ENCODE measurements at regions not wholly inside any gene's neighbourhood (a gene's known extent, or its start where the extent isn't known, plus 50 kb on each side); places are given as distances from the start of the nearest gene placed in this dataset.

DNA sequence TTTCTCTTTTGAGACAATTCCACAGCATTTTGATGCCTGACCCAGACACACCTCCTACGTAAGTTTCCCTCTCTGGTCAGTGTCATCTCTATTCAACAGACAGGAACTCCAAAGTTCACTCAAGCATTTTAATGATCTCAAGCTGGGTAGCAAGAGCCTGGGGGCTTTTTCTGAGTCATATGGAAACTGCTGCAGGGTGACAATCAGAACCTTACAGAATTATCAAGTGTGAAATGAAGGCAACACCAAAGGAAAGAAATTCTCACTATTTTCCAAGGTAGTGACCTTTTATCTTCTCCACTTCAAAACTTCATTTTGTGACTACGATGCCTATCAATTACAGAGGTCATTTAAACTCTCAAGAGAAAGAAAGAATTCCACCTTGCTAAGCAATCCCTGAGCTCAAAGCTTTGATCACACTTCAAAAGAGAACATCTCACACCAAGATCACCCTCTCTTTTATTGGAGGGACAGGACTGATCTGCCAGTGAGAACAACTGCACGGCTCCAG is 229.0 kb upstream of the ZC3H12C start:
- no peak for DNase-seq (ENCODE audit: low spot score)

DNA sequence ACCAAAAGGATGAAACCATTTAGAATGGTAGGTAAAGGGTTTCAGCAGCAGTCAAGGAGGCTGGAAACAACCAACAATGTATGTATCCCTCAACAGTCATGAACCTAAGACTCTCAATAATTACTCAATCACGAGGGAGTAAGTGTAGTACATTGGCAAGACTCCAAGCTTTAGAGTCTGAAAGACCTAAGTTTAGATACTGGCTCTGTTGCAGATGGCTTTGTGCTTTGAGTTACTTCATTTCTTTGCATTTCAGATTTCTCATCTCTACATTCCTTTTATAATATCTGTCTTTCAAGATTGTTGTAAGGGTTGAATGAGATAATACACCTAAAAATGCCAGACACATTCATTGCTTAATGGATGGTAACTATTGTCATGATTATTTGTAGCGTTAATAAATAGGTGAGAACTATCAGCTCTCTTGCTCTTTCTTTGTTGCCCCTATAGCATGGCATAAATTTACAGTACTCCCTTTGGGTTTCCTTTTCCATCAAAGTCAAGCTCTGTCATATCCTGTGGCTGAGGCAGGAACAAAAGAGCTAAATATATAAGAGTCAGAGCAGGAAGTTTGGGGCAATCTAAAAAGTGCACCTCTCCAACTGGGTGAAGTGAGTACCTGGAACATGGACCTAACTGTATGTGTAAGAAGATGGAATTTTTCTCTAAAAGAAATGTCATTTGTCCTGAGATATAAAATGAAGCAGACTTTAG is 228.2 kb upstream of the ZC3H12C start:
- DNase-seq (ENCODE audit: low spot score), result no peak

DNA sequence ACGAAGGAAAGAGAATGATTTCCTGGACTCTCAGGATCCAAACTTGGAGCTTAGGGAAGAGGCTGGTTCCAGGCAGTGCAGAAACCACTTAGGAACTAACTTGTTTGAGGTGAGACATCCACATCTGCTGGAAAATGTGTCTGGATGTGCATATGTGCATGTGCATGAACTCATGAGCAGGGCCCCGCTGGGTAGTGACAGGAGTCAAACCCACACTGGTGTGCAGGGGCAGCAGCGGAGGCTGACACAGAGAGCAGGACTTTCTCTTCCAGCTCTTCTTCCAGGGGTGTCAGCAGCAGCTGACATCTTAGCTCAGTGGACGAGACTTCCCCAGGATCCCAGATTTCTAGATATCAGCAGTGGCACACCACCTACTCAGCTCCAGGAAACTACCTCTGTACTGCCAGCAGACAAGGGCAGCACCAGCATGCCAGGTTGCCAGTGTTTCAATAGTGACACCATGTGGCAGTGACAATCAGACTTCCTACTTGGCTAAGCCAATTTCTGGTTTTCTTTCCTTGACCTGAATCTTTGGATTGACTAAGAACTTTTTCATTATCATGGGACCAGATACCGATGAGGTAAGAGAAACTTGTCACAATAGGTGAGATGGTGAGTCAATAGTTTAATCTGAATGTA is 227.5 kb upstream of the ZC3H12C start:
- DNase-seq (ENCODE audit: low spot score), result no peak

DNA sequence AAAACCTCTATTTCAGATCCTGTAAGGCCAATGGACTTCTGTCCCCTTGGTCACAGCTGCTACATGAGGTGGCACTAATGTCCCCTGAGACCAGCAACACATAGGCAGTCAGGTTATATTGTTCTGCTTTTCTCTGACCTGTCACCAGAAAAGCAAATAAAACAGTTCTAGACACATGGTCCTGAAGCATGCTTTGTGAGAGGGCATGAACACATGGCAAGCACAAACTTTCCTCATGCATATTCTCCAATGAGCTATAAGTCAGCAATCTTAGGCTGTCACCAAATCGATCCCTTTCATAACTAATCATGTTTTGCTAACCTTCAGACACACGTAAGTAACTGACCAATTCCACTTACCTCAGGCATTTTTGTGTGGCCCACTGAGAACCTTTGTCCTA is 225.4 kb upstream of the ZC3H12C start:
- DNase-seq (ENCODE audit: low spot score), result no peak

DNA sequence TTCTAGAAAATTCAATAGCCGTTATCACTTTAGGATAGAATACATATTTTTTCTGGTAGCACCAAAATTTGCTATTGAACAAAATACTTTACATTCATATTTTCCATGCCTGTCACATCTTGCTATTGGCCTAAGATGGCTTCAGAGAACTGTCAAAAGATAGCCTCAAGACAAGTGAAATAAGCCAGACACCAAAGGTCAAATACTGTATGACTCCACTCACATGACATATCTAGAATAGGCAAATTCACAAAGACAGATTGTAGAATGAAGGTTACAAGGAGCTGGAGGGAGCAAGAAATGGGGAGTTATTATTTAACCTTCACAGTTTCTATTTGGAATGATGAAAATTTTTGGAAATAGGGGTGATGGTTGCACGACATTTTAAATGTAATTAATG is 223.7 kb upstream of the ZC3H12C start:
- no peak for DNase-seq (ENCODE audit: low spot score)

DNA sequence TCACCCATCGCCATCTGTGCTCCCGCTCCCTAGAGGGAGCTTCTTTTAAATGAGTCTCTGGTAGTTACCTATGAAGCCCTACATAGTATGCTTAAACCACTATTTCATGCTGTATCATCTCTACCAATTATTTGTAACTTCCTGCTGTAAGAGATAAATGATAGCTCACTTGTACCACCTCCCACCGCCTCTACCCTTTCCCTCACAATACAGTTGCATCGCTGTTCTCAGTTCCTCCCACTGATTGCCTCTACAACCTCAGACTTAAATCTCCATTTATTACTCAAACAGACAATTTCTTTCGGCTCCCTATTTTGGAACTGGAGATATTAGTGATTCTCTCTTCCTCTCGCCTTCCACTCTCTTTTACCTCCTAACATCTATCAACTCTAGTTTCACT is 222.9 kb upstream of the ZC3H12C start:
- DNase-seq (ENCODE audit: low spot score), result no peak

DNA sequence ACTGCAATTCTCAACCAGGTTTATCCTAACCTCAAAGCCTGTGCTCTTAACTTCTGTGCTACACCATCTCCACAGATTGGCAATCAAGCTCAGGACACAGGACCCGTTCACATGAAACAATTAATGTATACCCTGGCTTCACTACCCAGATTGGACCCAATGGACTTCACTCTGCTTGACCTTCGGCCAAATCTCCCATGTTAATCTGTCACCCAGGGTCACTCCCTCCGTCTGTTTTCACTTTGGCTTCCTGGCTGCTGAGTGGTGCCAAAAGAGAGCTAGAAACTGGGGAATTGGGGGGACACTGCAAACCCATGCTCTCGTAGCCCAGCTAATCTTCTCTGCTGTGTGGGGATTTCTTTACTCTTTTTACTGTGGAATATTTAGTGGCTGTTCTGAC is 216.1 kb upstream of the ZC3H12C start:
- no peak for DNase-seq (ENCODE audit: low spot score)

DNA sequence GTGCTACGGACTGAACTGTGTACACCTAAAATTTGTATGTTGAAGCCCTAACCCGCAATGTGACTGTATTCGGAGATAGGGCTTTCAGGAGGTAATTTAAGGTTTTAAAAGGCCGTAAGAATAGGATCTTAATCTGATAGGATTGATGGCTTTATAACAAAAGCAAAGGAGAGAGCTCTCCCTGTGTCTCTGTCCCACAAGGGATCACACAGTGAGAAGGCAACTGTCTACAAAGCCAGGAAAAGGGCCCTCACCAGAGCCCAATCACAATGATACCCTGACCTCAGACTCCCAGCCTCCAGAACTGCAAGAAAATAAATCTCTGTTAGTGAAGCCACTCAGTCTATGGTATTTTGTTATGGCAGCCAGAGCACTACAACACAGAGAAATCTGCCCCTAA is 208.7 kb upstream of the ZC3H12C start:
- no peak for DNase-seq (ENCODE audit: low spot score)

DNA sequence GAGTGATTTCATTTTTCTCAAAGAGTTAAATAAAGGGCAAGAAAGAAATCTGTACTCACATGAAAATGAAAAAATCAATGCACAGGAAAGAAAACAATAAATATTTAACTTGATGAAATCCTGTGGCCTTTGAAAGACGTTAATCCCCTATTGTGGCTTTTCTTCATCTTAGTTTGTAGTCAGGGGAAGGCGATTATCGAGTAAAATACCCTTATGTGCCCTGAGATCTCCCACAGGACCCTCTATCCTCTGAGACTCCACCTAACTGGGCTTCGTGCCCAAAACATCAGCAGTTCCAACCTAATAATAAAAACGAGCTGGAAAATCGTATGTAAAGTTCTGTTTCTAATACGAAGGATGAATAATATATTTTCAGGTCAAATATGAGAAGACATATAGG is 208.2 kb upstream of the ZC3H12C start:
- no peak for DNase-seq (ENCODE audit: low spot score)

DNA sequence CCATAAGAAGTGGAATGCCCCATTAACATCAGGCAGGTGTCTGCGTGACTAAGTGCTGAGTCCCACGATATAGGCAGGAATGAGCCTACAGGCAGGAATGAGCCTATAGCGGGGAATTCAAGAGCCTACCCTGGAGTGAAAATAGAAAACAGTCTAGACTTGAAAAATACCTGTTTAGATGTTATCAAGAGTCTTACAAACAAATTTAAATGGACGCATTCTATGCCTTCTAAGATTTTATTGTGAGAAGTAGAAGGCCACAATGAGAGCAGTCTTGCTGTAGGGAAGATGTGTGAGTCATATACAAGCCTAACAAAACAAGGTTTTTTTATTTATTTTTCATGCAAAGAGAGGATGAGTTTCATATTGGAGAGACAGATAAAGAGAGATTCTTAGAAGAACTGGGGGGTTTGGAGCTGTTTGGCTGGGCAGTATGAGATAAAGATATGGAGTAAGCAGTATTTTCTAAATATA is 200.8 kb upstream of the ZC3H12C start:
- DNase-seq (ENCODE audit: low spot score), result no peak

DNA sequence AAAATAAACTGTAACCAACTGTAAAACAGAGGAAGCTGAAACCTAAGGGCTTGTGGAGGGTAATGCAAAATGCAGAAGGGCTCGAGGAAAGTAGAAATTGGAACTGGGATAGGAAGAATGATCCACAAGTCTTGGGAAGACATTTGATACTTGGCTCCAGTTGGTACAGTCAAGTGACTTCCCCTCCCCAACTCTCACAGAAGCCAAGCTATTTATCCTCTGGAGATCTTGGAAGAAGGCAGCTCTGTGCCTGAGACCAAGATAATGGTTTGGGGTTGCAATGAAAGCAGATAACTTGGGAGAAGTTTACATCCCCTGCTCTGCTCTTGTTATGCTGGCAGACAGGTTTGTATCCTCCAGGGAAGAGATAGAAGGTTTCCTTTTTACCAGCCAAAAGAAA is 198.9 kb upstream of the ZC3H12C start:
- DNase-seq (ENCODE audit: low spot score), result no peak

DNA sequence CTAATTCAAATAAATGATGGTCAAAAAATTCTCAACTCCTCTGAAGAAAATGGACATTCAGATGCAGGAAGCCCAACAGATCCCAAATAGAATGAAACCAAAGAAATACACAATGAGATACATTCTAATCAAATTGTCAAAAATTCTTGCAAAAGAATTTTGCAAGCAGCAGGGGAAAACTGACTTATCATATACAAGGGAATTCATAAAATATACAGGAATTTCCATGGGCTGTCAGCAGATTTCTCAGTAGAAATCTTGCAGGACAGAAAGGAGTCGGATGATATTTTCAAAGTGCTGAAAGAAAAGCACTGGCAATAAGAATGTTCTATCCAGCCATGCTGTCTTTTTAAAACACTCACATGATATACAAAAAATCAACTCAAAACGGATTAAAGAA is 194.6 kb upstream of the ZC3H12C start:
- no peak for DNase-seq (ENCODE audit: low spot score)

DNA sequence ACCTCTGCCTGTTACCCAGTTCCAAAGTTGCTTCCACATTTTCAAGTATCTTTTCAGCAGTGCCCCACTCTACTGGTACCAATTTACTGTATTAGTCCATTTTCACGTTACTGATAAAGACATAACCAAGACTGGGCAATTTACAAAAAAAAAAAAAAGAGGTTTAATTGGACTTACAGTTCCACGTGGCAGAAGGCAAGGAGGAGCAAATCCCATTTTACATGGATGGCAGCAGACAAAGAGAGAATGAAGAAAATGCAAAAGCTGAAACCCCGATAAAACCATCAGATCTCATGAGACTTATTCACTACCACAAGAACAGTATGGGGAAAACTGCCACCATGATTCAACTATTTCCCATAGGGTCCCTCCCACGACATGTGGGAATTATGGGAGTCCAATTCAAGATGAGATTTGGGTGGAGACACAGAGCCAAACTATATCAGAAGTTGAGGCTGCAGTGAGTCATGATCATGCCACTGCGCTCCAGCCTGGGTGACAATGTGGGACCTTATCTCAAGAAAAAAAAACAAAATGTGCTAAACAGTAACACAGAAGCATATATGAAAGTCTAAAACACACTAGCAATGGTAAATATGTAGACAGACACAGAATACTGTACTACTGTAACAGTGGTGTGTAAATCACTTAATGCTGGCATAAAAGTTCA is 190.3 kb upstream of the ZC3H12C start:
- no peak for DNase-seq (ENCODE audit: low spot score)

DNA sequence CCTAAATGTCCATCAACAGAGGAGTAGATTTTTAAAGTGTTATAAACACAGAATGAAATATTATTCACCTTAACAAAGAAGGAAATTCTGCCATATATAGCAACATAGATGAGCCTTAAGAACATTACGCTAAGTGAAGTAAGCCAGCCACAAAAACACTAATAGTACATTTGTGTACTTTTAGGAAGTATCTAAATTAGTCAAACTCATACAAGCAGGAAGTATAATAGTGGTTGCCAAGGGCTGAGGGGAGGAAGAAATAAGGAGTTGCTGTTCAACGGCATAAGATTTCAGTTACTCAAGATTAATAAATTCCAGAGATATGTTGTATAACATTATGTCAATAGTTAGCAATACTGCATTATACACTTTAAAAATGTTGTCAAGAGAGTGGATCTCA is 181.7 kb upstream of the ZC3H12C start:
- DNase-seq (ENCODE audit: low spot score), result no peak

DNA sequence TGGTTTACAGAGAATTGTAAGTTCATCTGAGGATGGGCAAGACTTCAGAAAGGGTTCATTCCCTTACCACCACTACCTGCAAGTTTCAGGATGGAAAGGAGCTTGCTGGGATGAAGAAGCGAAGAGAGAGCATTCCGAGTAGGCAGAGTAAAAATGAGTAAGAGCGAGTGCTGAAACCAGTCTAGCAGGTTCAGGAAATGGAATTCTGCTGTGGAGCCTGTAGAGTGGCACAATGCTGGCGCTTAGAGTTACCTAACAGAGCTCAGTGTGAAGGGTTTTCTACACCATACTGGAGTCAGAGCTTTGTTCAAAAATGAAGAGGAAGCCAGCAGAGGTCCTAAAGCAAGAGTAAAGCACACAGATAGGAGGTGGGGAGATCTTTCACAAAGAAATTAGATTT is 179.2 kb upstream of the ZC3H12C start:
- DNase-seq (ENCODE audit: low spot score), result peak; percentile 29

DNA sequence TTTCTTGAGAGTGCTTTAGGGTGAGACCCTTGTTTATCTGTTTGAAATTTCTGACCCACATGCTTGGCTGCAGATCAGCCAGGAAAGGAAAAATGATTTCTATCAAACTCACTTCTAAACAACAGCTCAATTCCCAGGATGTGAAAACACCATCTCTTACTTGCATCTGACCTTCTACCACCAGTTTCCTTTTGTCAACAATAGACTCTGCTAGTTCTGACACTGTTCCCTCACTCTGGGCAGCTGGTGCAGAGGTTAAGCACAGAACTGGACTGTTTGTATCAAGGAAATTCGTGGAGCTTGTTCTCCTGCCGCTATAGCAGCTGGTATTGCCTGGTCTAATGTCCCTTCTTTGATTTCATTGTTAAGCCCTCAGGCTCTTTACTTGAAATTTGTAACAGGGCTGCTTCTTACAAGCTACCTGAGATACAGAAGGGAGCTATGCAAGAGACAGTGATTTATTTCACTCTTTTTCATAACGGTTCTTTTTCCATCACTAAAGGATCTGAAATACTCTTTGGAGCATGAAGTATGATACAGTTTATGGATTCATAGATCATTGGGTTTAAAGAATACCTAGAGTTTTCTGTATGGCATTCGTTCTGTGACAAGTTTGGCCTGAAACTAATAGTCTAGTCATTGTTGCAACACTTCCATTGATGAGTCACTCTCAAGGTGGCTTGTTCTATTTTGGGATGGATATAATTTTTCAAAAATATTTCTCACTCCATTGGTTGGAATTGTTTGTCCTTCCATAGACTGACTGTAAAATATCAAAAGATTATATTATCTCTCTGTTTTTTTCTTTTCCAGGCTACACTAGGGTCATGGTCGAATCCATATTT is 178.2 kb upstream of the ZC3H12C start:
- no peak for DNase-seq (ENCODE audit: low spot score)

DNA sequence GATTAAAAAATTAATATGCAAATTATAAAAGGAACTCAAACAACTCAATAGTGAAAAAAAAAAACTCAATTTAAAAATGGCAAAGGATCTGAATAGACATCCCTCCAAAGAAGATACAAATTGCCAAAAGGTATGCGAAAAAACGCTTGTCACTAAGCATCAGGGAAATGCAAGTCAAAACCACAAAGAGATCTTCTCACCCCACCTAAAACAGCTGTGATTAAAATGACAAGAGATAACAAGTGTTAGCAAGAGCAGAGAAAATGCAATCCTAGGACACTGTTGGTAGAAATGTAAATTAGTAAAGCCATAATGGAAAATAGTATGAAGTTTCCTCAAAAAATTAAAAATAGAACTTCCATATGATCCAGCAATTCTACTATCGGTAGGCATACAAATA is 166.3 kb upstream of the ZC3H12C start:
- no peak for DNase-seq (ENCODE audit: low spot score)

DNA sequence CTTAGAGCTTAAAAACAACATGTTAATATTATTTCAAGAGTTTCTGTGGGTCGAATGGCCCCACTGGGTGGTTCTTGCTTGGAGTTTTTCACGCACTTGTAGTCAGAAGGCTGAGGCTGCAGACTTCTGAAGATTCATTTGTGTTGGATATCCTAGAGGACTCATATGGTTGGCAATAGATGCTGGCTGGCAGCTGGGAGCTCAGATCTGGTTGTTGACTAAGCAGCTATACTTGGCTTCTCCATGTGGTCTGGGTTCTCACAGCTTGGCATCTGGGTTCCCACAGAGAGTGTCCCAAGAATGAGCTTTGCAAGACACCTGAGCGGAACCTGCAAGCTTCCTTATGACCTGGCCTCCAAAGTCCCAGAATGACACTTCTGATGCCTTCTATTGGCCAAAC is 163.9 kb upstream of the ZC3H12C start:
- DNase-seq (ENCODE audit: low spot score), result no peak

DNA sequence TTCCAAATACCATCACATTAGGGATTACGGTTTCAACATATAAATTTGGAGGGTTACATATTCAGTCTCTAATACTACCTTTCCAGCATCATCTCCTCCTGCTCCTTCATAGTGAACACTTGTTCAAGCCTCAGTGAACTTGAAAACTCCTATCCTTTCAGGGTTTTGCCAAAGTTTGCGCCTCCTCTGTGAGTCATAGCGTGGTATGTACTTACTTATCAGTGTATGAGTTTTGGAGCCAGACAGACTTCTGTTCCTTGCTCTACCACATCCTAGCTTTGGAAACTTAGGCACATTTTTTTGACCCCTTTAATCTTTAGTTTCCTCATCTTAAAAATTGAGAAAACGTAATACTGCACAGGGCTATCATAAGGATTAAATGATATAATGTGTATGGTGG is 160.1 kb upstream of the ZC3H12C start:
- no peak for DNase-seq (ENCODE audit: low spot score)

DNA sequence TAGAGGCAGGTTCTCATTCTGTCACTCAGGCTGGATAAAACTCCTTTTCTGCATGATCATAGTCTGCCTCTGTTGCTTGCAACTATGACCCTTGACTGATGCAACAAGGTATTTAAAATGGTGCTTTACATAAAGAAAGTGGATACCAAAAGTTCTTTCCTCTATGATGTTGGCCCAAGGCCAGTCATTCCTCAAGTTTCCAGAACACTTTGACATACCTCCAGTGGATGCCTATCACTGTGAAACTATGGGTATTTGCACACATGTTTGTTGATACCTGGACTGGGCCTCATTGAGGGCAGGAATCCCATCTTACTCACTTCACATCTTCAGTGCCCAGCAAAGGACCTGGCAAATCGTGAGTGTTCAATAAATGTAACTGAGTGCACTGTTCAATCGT is 159.0 kb upstream of the ZC3H12C start:
- no peak for DNase-seq (ENCODE audit: low spot score)

DNA sequence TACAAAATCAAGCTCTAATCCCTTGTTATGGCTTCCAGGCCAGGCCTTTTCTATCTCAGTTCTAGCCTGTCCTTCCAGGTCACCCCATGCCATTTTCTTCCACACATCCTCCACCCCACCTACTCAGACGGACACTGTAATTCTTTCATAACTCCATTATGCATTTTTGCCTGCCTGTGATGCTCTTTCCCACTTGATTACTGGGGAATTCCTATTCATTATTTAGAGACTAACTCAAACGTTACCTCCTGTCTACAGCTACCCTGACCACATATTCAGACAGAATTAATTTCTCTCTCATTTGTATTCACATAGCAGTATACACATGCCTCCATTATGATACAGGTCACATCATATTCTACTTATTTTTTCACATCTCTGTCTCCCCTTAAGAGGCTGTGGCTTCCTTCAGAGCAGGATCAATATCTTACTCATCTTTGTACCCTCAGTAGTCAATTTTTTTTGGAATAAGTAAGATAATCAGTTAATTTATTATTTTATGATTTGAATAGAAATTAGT is 156.5 kb upstream of the ZC3H12C start:
- no peak for DNase-seq (ENCODE audit: low spot score)

DNA sequence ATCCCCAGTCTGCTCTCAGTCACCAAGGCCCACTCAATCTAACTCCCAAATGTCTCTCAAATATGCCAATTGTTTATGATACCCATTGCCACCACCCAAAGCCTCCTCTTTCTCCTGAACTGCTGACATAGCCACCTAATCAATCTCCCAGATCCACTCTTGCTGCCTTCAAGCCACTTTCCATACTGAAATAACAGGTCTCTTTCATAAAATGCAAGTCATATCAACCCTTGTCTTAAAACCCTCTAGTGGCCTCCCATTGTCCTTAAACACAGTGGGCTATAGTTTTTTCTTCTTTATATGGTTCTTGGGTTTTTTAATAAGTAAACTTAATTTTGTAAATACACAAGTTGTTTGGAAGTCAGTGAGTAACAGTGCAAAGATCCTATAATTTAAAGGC is 155.2 kb upstream of the ZC3H12C start:
- no peak for DNase-seq (ENCODE audit: low spot score)
